ENCODE measurements at regions not wholly inside any gene's neighbourhood (a gene's known extent, or its start where the extent isn't known, plus 50 kb on each side); places are given as distances from the start of the nearest gene placed in this dataset.

DNA sequence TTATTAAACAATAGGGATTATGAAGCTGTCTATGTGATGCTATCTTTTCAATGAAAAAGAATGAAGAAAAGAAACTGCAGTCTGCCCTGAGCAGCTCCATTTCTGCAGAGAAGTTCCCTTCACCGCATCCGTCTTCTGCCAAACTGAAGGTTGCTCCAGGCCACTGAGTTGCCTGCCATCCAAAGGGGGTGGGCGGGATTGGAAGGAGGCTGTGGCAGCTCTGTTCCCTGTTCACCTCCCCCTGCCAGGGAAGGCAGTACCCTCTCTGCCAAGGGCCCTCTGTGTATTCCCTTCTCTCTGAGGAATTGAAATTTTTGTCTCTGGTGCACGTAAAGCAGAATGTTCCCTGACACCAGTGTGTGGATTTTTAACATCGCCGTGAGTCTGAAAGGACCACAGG is 243.1 kb upstream of the GHITM start:
- Histone ChIP-seq H3K27me3 (ENCODE audit: insufficient read depth, poor library complexity, severe bottlenecking) (no peaks in the 10 kb centered on the region), H3K4me1 (ENCODE audit: insufficient read depth, poor library complexity, severe bottlenecking) (no peaks in the 10 kb centered on the region), H3K4me3 (ENCODE audit: severe bottlenecking) (no peak overlapping the region), H3K9me3 (ENCODE audit: severe bottlenecking) (no peaks in the 10 kb centered on the region), H3K36me3 (ENCODE audit: low read depth) (no peaks in the 10 kb centered on the region), H3K27ac (ENCODE audit: poor library complexity, severe bottlenecking) (no peak overlapping the region)
- DNase-seq (ENCODE audit: low spot score), result no peak
- no peak for ATAC-seq (ENCODE audit: low read depth)
- TF ChIP-seq, protein P1, sequence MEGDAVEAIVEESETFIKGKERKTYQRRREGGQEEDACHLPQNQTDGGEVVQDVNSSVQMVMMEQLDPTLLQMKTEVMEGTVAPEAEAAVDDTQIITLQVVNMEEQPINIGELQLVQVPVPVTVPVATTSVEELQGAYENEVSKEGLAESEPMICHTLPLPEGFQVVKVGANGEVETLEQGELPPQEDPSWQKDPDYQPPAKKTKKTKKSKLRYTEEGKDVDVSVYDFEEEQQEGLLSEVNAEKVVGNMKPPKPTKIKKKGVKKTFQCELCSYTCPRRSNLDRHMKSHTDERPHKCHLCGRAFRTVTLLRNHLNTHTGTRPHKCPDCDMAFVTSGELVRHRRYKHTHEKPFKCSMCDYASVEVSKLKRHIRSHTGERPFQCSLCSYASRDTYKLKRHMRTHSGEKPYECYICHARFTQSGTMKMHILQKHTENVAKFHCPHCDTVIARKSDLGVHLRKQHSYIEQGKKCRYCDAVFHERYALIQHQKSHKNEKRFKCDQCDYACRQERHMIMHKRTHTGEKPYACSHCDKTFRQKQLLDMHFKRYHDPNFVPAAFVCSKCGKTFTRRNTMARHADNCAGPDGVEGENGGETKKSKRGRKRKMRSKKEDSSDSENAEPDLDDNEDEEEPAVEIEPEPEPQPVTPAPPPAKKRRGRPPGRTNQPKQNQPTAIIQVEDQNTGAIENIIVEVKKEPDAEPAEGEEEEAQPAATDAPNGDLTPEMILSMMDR (IDR thresholded peaks at IDR 0.05; ENCODE audit: poor library complexity, severe bottlenecking), result no peak

GRCh38 chr10:83897626-83898025 is 241.7 kb upstream of the GHITM start:
- Histone ChIP-seq H3K27me3 (ENCODE audit: insufficient read depth, poor library complexity, severe bottlenecking) (no peaks in the 10 kb centered on the region), H3K9me3 (ENCODE audit: severe bottlenecking) (no peaks in the 10 kb centered on the region), H3K36me3 (ENCODE audit: low read depth) (no peaks in the 10 kb centered on the region), H3K4me1 (ENCODE audit: insufficient read depth, poor library complexity, severe bottlenecking) (no peaks in the 10 kb centered on the region), H3K4me3 (ENCODE audit: severe bottlenecking) (no peak overlapping the region), H3K27ac (ENCODE audit: poor library complexity, severe bottlenecking) (no peak overlapping the region)
- no peak for DNase-seq (ENCODE audit: low spot score)
- TF ChIP-seq, protein P1 (IDR thresholded peaks at IDR 0.05; ENCODE audit: poor library complexity, severe bottlenecking), result no peak
- ATAC-seq (ENCODE audit: low read depth), result no peak

DNA sequence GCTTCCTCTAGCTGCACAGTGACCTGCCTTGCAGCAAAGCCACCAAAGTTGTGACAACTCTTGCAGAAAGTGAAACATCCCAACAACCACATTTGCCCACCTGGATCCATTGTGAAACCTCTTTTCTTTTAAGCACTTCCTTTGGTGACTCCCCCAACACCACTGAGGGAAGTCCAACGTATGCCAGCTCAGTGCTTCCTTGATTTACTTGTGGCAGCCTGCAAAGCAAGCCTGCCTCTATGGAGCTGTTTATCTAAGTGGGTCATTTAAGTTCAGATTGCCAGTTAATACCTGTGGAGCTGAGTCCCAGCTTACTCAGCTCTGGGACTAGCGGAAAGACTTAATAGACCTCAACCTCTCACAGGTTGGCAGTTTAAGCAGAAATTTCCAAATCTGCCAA is 230.8 kb upstream of the GHITM start:
- Histone ChIP-seq H3K27me3 (ENCODE audit: insufficient read depth, poor library complexity, severe bottlenecking) (no peaks in the 10 kb centered on the region), H3K4me1 (ENCODE audit: insufficient read depth, poor library complexity, severe bottlenecking) (no peaks in the 10 kb centered on the region), H3K27ac (ENCODE audit: poor library complexity, severe bottlenecking) (no peak overlapping the region), H3K9me3 (ENCODE audit: severe bottlenecking) (no peaks in the 10 kb centered on the region), H3K4me3 (ENCODE audit: severe bottlenecking) (no peak overlapping the region), H3K36me3 (ENCODE audit: low read depth) (no peaks in the 10 kb centered on the region)
- TF ChIP-seq, protein P1 (IDR thresholded peaks at IDR 0.05; ENCODE audit: poor library complexity, severe bottlenecking), result no peak
- DNase-seq (ENCODE audit: low spot score), result no peak
- no peak for ATAC-seq (ENCODE audit: low read depth)

DNA sequence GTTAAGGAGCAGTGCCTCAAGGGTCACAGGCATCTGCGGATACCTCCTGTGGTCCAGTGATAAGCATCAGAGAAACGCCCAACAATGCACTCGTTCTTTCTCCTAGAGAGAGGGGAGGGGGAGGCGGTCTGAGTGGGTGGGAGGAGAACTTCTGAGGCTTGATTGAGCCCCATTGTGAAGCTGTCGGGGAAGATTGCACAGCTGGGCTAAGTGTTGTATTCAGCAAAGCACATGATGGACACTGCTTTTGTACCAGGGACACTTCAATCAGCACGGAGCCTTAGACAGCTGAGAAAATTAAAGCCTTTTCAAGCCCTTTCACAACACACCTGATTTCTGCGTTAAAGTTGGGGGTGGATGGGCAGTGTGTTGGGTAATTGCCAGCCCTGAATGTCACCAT is 230.3 kb upstream of the GHITM start:
- Histone ChIP-seq H3K9me3 (ENCODE audit: severe bottlenecking) (no peaks in the 10 kb centered on the region), H3K27ac (ENCODE audit: poor library complexity, severe bottlenecking) (no peak overlapping the region), H3K27me3 (ENCODE audit: insufficient read depth, poor library complexity, severe bottlenecking) (no peaks in the 10 kb centered on the region), H3K4me1 (ENCODE audit: insufficient read depth, poor library complexity, severe bottlenecking) (no peaks in the 10 kb centered on the region), H3K4me3 (ENCODE audit: severe bottlenecking) (no peak overlapping the region), H3K36me3 (ENCODE audit: low read depth) (no peaks in the 10 kb centered on the region)
- ATAC-seq (ENCODE audit: low read depth) (no peak), DNase-seq (ENCODE audit: low spot score) (no peak)
- TF ChIP-seq, protein P1 (IDR thresholded peaks at IDR 0.05; ENCODE audit: poor library complexity, severe bottlenecking), result no peak

DNA sequence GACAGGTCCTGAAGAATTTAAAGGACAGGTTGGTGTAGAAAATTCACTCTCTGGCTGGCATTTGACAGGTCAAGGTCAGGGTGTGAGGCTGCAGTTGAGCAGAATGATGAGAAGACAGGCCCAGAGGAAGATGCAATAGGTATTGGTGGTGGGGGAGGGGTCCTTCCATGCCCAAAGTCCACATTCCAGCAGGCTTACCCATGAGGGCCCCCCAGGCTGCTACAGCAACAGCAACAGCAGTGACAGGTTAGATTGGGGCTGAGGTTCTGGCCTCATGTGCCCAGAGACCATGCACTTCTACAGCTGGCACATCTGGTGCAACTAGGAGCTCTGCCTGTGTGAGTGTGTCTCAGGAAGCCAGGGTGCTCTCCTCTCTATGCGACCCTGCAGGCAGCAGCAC is 223.5 kb upstream of the GHITM start:
- no peaks in the 10 kb centered on the region for H3K9me3 ChIP-seq (ENCODE audit: severe bottlenecking)

More for the DNA sequence above, 223.5 kb upstream of the GHITM start:
- Histone ChIP-seq H3K4me1 (ENCODE audit: insufficient read depth, poor library complexity, severe bottlenecking) (no peaks in the 10 kb centered on the region), H3K27ac (ENCODE audit: poor library complexity, severe bottlenecking) (no peak overlapping the region), H3K27me3 (ENCODE audit: insufficient read depth, poor library complexity, severe bottlenecking) (no peaks in the 10 kb centered on the region), H3K4me3 (ENCODE audit: severe bottlenecking) (no peak overlapping the region), H3K36me3 (ENCODE audit: low read depth) (no peaks in the 10 kb centered on the region)
- DNase-seq (ENCODE audit: low spot score), result no peak
- TF ChIP-seq, protein P1 (IDR thresholded peaks at IDR 0.05; ENCODE audit: poor library complexity, severe bottlenecking), result no peak
- no peak for ATAC-seq (ENCODE audit: low read depth)

All from RWPE2 (cell line).